GM18520 (cell line): ENCODE measurements at regions not wholly inside any gene's neighbourhood (a gene's known extent, or its start where the extent isn't known, plus 50 kb on each side); places are given as distances from the start of the nearest gene placed in this dataset.
"Not testable (repeated sequence)": the region's sequence is repeated elsewhere in the genome, so short reads cannot be mapped to it uniquely, and the experiment has no call there.

ENCODE experiments used
- ATAC-seq: cut with Tn5 transposase; IDR thresholded peaks from one replicate; pipeline ENCODE4 v1.9.1; 2021; ENCODE audit not compliant: unreplicated experiment

GRCh38 chr20:19868441-19868840 is 110.4 kb downstream of the RIN2 start:
- ATAC-seq = no peak

- no peak for ATAC-seq
Measured at GRCh38 chr20:19872001-19872400, 113.9 kb downstream of the RIN2 start.

GRCh38 chr20:19874040-19874727 is 116.1 kb downstream of the RIN2 start:
- ATAC-seq = no peak

- no peak for ATAC-seq
Measured at GRCh38 chr20:19875376-19876221, 117.5 kb downstream of the RIN2 start.

- no peak for ATAC-seq
Measured at GRCh38 chr20:19876828-19877460, 118.9 kb downstream of the RIN2 start.

GRCh38 chr20:19879874-19880255 is 121.8 kb downstream of the RIN2 start:
- ATAC-seq = not testable (repeated sequence)

- ATAC-seq = no peak
Measured at GRCh38 chr20:19880256-19881079, 122.4 kb downstream of the RIN2 start.

- no peak for ATAC-seq
Measured at GRCh38 chr20:19881080-19881840, 123.2 kb downstream of the RIN2 start.

GRCh38 chr20:19881990-19882389 is 123.9 kb downstream of the RIN2 start:
- no peak for ATAC-seq

GRCh38 chr20:19882446-19882845 is 124.4 kb downstream of the RIN2 start:
- ATAC-seq = no peak

GRCh38 chr20:19883501-19883900 is 125.4 kb downstream of the RIN2 start:
- no peak for ATAC-seq

GRCh38 chr20:19885594-19885938 is 127.5 kb downstream of the RIN2 start:
- no peak for ATAC-seq

- ATAC-seq = no peak
Measured at GRCh38 chr20:19885939-19886660, 128.0 kb downstream of the RIN2 start.

- ATAC-seq = no peak
Measured at GRCh38 chr20:19886661-19887288, 128.7 kb downstream of the RIN2 start.

GRCh38 chr20:19887556-19888268 is 129.4 kb upstream of the NAA20 start:
- no peak for ATAC-seq

- no peak for ATAC-seq
Measured at GRCh38 chr20:19888269-19888671, 128.9 kb upstream of the NAA20 start.

- ATAC-seq = no peak
Measured at GRCh38 chr20:19889011-19889953, 127.9 kb upstream of the NAA20 start.
